GM13977 (cell line): ENCODE measurements at regions not wholly inside any gene's neighbourhood (a gene's known extent, or its start where the extent isn't known, plus 50 kb on each side); places are given as distances from the start of the nearest gene placed in this dataset.

Experiments used
- DNase-seq: peaks from one replicate; pipeline ENCODE4 v3.0.0; 2012; ENCODE audit warnings: low spot score
- in situ Hi-C: fragments of 300-500 bp; cut with MboI; formaldehyde crosslinking; loops from one replicate; pipeline ENCODE4 v1.12.0; 2022; ENCODE audit warnings: low sequenced_read_pairs, low pct_unique_long_range_greater_than_20kb, mixed read lengths, inconsistent platforms; ENCODE audit not compliant: unreplicated experiment
- TF ChIP-seq, protein P1 (sequence below): IDR thresholded peaks from 2 replicates; pipeline ENCODE4 v1.5.1; 2012; ENCODE audit warnings: mild to moderate bottlenecking, control low read depth; ENCODE audit not compliant: insufficient read depth; ENCODE audit errors: extremely low read depth, missing control alignments

DNA sequence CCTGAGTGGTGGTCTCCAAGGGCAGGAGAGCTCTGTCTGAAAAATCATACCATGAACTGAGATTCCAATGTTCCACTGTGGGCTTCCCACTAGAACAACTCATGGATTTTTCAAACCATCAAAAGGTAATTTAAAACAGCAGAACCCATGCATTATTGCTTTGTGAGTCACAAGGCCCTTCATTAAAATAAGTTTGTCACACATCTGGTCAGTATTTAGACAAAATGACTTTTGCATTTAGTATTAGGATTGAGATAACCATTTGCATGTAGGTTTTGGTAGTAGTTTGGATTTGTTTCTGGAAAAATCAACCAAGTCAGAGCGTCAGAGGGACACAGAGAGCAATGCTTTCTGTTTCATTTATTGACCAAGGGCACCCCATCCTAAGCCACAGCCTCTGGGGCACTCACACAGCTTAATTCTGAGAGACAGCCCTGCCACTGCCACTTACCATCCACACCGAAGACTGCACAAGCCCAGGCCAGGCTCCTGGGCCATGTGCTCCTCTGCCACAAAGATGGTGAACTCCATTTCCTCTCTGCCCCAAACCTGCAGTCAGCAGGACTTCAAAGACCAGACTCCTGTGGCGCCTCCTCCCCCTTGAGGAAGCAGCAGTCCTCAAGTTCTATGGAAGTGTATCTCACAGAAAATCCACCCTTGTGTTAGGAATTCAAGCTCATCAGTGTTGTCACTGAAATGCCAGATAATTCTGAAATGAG lies 132.6 kb upstream of the DUSP10 start:
- TF ChIP-seq, protein P1, sequence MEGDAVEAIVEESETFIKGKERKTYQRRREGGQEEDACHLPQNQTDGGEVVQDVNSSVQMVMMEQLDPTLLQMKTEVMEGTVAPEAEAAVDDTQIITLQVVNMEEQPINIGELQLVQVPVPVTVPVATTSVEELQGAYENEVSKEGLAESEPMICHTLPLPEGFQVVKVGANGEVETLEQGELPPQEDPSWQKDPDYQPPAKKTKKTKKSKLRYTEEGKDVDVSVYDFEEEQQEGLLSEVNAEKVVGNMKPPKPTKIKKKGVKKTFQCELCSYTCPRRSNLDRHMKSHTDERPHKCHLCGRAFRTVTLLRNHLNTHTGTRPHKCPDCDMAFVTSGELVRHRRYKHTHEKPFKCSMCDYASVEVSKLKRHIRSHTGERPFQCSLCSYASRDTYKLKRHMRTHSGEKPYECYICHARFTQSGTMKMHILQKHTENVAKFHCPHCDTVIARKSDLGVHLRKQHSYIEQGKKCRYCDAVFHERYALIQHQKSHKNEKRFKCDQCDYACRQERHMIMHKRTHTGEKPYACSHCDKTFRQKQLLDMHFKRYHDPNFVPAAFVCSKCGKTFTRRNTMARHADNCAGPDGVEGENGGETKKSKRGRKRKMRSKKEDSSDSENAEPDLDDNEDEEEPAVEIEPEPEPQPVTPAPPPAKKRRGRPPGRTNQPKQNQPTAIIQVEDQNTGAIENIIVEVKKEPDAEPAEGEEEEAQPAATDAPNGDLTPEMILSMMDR, result no peak
- in situ Hi-C loops, result no loop called here
- no peak for DNase-seq

DNA sequence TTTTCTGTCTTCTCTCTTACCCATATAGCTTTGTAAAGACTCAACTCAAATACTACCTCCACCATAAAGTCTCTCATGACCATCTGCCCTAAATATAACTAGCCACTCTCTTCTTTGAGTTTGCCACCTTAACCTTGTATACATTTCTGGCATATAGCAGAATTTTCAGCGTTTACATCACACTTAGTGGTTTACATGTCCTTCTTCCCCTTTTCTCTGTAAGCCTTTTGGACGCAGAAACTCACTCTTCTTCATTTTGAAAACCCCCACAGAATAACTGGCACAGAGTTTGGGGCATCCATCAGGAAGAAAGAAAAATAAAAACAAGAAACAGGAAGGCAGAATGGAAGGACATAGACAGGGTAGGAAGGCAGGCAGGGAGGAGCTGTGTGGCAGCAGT lies 131.8 kb upstream of the DUSP10 start:
- in situ Hi-C loops, result no loop called here
- TF ChIP-seq, protein P1, result no peak
- DNase-seq, result no peak

DNA sequence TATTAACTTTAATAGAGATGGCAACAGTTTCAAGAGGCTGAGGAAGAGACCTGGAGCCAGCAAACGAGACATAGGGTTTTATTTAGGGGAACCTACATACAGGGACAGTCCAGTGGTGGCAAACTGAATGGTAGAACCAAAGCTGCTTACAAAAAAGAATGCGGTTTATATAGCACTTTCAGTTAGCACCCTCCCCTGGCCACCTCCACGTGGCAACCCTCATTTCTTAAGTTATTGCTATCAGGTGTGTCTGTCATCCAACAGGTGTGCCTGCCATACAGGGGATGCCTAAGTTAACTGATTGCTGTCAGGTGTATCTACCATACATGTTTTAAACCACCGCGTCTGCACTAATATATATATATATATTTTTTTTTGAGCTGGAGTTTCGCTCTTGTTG lies 129.2 kb upstream of the DUSP10 start:
- DNase-seq, result no peak
- in situ Hi-C loops, result no loop called here
- TF ChIP-seq, protein P1, result no peak

DNA sequence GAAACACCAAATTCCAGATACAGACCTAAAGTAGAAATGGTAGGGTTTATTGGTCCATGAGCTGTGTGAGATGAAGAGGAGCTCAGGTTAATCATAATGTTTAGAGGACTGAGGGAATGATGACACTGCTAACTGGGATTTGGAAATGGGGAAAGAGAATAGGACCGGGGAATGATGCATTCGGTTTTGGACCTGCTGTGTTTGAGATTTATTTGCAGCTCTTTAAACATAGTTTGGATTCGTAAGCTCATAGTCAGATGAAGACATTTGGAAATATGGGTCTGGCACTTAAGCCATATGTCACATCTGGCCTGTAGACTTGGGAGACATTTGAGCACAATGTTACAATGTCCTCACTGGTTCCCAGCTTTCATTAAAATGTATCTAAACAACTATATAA lies 127.9 kb upstream of the DUSP10 start:
- in situ Hi-C loops, result no loop called here
- no peak for DNase-seq
- TF ChIP-seq, protein P1, result no peak

DNA sequence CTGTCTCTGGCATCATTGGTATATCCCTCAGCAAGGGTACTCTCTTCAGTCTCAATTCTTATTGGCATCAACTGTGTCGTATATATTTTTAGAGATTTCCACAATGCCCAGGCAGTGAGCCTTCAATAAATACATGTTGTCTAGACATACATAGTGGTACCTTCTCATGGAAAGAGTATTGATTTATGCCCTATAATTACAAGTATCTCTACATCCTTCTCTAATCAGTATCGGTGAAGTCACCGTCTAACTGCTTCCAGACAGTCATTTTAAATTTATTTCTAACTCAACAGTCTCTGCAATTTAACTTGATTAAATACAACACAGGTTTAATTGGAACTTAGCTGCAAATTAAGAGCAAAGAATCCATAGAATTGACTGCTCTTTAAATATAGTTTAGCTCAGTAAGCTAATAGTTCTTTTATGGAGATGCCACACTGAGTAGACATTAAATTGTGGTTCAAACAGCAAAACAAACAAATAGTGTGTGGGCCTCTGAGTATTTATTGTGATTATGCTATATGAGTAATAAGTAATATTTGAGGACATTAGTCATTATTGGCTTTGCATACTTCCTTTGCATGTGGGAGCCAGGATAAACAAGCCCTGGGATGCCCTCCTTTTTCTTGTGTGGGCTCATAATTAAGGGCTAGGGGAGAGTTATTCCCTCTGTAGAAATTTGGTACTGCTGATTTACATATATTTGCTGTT lies 126.9 kb upstream of the DUSP10 start:
- no peak for DNase-seq
- in situ Hi-C loops, result no loop called here

DNA sequence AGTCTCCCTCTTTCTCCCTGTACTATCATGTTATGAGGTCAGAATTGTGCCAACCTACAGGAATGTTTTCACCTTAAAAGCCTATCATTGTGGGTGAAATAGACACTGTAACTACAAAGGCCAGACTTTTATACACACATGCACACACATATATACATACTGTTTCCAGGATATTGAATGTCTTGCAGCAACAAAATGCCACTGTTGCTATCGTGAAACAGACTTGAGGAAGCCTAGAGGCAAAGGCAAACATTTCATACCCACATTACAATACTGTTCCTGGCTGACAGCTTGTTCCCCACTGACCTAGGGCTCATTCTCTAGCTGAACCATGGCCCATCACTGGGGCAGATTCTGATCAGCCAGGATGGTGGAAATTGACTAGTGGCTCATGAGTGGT lies 125.1 kb upstream of the DUSP10 start:
- TF ChIP-seq, protein P1, result no peak
- in situ Hi-C loops, result no loop called here
- no peak for DNase-seq

More for the DNA sequence above, 126.9 kb upstream of the DUSP10 start:
- TF ChIP-seq, protein P1, result no peak
